ENCODE measurements at regions not wholly inside any gene's neighbourhood (a gene's known extent, or its start where the extent isn't known, plus 50 kb on each side); places are given as distances from the start of the nearest gene placed in this dataset.

- intact Hi-C loops (cut with DNase I) = no loop called here
- no peak for DNase-seq
- Histone ChIP-seq H3K9me3 (no peaks in the 10 kb centered on the region), H3K36me3 (no peaks in the 10 kb centered on the region), H3K4me1 (no peaks in the 10 kb centered on the region), H3K27ac (no peak overlapping the region), H3K4me3 (no peak overlapping the region), H3K27me3 (no peaks in the 10 kb centered on the region)
- WGBS (ENCODE audit: insufficient coverage, low coverage, low lambda C conversion rate, missing lambda C conversion rate) = 74% methylated on average over 7 of the region's 13 CpGs
- TF ChIP-seq CTCF (IDR thresholded peaks at IDR 0.05) = no peak
- TF ChIP-seq POLR2A (IDR thresholded peaks at IDR 0.05) = no peak
- no peak for ATAC-seq
Measured at GRCh38 chrX:784829-785228, 154.2 kb downstream of the SHOX start.

DNA sequence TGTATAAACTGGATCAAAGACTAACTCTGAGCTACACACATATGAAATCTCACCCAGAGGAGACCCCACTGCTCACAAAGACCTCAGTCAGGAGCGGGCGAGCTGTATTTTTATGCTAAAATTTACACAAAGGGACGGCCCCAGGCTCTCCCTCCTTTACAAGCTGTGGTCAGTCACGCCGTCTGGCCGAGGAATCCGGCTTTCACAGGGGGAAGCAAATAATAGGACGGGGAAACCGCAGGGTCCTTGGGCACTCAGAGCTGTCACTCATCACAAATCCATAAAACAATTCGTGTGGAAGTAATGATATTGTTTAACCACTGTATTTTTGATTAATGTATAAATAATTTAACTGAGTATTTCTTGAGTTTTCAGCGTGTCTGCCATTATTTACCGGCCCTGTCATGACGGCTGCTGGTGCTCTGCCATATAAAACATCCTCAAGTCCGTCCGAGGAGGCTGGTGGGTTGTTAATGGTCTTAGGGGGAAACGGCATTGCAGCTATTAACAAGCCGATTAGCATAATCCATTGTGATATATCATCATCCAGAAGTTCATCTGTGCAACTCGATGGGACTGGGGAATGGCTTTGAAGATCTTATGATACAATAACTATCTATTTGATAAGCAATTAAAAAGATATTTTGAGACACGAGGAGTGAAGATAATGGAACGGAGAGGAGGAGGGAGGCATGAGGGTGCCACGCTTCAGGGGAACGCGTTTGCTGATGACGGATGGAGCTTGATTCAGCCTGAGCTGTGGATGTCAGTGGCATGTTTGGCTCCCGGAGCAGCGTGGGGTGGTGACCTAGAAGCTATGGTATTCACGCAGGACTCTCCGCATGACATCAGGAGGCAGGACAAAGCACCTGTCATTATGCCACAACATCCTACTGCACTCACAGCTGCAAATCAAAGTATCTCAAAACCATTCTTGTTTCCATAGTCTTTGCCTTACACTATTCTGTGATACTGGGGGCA lies 150.9 kb downstream of the SHOX start:
- 25% methylated on average over 21 of the region's 28 CpGs for WGBS (ENCODE audit: insufficient coverage, low coverage, low lambda C conversion rate, missing lambda C conversion rate)
- Histone ChIP-seq H3K4me3 (no peak overlapping the region), H3K4me1 (no peaks in the 10 kb centered on the region), H3K27me3 (no peaks in the 10 kb centered on the region), H3K9me3 (no peaks in the 10 kb centered on the region), H3K36me3 (no peaks in the 10 kb centered on the region), H3K27ac (no peak overlapping the region)
- DNase-seq (peak in 1 of 3 donors; percentile 15), ATAC-seq (no peak)
- intact Hi-C loops (cut with DNase I) = no loop called here
- TF ChIP-seq POLR2A (IDR thresholded peaks at IDR 0.05) = no peak
- TF ChIP-seq CTCF (IDR thresholded peaks at IDR 0.05) = no peak

- no peak for ATAC-seq
- DNase-seq = no peak
- Histone ChIP-seq H3K9me3 (no peaks in the 10 kb centered on the region), H3K4me3 (no peak overlapping the region), H3K27ac (no peak overlapping the region), H3K36me3 (no peaks in the 10 kb centered on the region), H3K4me1 (no peaks in the 10 kb centered on the region), H3K27me3 (no peaks in the 10 kb centered on the region)
- WGBS (ENCODE audit: insufficient coverage, low coverage, low lambda C conversion rate, missing lambda C conversion rate) = 45% methylated on average over 14 of the region's 14 CpGs
- intact Hi-C loops (cut with DNase I) = no loop called here
- no peak for TF ChIP-seq POLR2A (IDR thresholded peaks at IDR 0.05)
- TF ChIP-seq CTCF (IDR thresholded peaks at IDR 0.05) = no peak
Measured at GRCh38 chrX:776529-777230, 146.1 kb downstream of the SHOX start.

- intact Hi-C loops (cut with DNase I) = no loop called here
- Histone ChIP-seq H3K36me3 (no peaks in the 10 kb centered on the region), H3K4me1 (no peaks in the 10 kb centered on the region), H3K9me3 (no peaks in the 10 kb centered on the region), H3K27ac (no peak overlapping the region), H3K27me3 (no peaks in the 10 kb centered on the region), H3K4me3 (no peak overlapping the region)
- DNase-seq (no peak), ATAC-seq (no peak)
- TF ChIP-seq CTCF (IDR thresholded peaks at IDR 0.05) (no peak), POLR2A (IDR thresholded peaks at IDR 0.05) (no peak)
- WGBS (ENCODE audit: insufficient coverage, low coverage, low lambda C conversion rate, missing lambda C conversion rate) = 60% methylated on average over 9 of the region's 9 CpGs
Measured at GRCh38 chrX:776061-776460, 145.5 kb downstream of the SHOX start.
